ENCODE measurements at regions not wholly inside any gene's neighbourhood (a gene's known extent, or its start where the extent isn't known, plus 50 kb on each side); places are given as distances from the start of the nearest gene placed in this dataset.

DNA sequence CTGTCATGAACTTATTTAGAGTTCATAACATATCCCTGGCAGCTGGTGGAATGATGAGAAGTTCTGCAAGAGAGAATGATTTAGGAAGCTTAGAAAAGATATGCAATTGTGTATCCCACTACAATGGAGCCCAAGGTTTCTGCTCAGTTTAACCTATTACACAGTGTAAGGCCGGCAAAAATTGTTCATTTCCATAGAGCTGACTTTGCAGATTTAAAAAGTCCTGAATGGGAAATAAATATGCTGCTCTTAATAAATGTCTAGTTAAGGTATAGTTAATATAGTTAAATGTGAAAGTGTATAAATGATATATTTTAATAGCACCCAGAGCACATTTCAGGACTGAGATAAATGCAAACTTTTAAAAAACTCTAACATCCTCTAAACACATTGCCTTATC lies 149.9 kb downstream of the EVX1 start:
- TF ChIP-seq EGR1 (IDR thresholded peaks at IDR 0.05) (no peak), TEAD4 (IDR thresholded peaks at IDR 0.05) (no peak), REST (IDR thresholded peaks at IDR 0.05; ENCODE audit: low read depth) (no peak), TCF12 (IDR thresholded peaks at IDR 0.05; ENCODE audit: low read depth) (no peak), EP300 (IDR thresholded peaks at IDR 0.05; ENCODE audit: borderline replicate concordance) (no peak), RAD21 (IDR thresholded peaks at IDR 0.05; ENCODE audit: low read depth) (no peak), YY1 (IDR thresholded peaks at IDR 0.05; ENCODE audit: low read depth) (no peak), TAF1 (IDR thresholded peaks at IDR 0.05; ENCODE audit: low read depth) (no peak), CEBPB (IDR thresholded peaks at IDR 0.05) (no peak), MAX (IDR thresholded peaks at IDR 0.05) (no peak), ZBTB7A (IDR thresholded peaks at IDR 0.05; ENCODE audit: low read depth) (no peak)
